ENCODE measurements at regions not wholly inside any gene's neighbourhood (a gene's known extent, or its start where the extent isn't known, plus 50 kb on each side); places are given as distances from the start of the nearest gene placed in this dataset.

DNA sequence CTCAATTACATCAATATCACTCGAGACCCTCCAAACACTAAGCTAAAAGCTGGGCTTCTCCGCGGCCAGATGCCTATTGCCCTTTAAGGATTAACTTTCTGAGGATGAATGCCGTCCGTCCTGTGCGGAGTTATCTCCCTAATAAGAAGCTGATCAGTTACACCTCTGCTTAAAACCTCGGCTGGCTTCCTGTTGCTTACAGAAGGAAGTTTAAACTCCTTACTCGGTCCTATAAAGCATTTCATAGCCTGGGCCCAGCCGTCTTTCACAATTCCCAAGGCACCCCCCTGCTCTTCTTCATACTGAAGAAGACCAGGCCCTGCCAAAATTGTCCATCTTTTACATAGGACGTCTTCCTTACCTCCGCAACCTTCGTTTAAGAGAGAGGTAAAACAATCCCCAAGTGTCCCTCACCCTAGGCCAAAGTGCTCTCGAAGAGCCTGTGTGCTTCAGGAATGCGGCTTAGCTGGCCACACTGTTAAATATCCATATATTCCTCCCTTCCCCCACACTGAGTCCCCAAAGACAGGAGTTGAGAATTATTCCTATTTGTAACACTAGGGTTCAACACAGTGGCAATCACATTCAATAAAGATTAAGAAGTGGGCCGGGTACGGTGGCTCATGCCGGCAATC is 112.6 kb upstream of the IRX5 start:
- peak overlapping the region; percentile 25 for H3K4me3 ChIP-seq (ENCODE audit: low read depth, low read length)
- H3K27ac ChIP-seq = no peak overlapping the region
- no peaks in the 10 kb centered on the region for H3K36me3 ChIP-seq
- peak; percentile 27 for DNase-seq
- no peaks in the 10 kb centered on the region for H3K27me3 ChIP-seq (ENCODE audit: insufficient read depth, low read depth, severe bottlenecking)
- no peaks in the 10 kb centered on the region for H3K9me3 ChIP-seq (ENCODE audit: severe bottlenecking)
- TF ChIP-seq, protein P1, sequence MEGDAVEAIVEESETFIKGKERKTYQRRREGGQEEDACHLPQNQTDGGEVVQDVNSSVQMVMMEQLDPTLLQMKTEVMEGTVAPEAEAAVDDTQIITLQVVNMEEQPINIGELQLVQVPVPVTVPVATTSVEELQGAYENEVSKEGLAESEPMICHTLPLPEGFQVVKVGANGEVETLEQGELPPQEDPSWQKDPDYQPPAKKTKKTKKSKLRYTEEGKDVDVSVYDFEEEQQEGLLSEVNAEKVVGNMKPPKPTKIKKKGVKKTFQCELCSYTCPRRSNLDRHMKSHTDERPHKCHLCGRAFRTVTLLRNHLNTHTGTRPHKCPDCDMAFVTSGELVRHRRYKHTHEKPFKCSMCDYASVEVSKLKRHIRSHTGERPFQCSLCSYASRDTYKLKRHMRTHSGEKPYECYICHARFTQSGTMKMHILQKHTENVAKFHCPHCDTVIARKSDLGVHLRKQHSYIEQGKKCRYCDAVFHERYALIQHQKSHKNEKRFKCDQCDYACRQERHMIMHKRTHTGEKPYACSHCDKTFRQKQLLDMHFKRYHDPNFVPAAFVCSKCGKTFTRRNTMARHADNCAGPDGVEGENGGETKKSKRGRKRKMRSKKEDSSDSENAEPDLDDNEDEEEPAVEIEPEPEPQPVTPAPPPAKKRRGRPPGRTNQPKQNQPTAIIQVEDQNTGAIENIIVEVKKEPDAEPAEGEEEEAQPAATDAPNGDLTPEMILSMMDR (IDR thresholded peaks at IDR 0.05; ENCODE audit: low read depth, low read length) = no peak

DNA sequence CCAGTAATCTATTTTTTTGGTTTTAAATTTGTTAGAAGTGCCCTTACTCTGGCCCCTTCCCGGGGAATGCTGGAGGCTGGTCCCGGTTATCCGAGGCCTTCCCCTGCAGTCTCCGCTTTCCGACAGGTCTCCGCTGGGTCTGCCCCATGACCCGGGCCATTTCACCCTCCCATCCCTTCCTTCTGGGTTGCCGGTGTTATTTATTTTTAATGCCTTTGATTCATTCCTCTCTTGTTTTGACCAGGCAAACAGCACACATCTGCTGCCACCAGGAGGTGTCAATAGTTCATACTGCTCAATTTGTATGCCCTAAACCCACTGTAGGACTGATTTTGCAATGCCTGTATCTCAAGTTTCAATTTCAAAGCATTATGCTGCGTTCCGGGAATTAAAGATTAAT is 113.2 kb upstream of the IRX5 start:
- no peaks in the 10 kb centered on the region for H3K36me3 ChIP-seq
- H3K27ac ChIP-seq = no peak overlapping the region
- H3K4me3 ChIP-seq (ENCODE audit: low read depth, low read length) = peak overlapping the region; percentile 25
- peak; percentile 19 for DNase-seq
- H3K27me3 ChIP-seq (ENCODE audit: insufficient read depth, low read depth, severe bottlenecking) = no peaks in the 10 kb centered on the region
- TF ChIP-seq, protein P1 (IDR thresholded peaks at IDR 0.05; ENCODE audit: low read depth, low read length) = peak; percentile 30; the same call in 1 of the 2 replicates
- no peaks in the 10 kb centered on the region for H3K9me3 ChIP-seq (ENCODE audit: severe bottlenecking)

DNA sequence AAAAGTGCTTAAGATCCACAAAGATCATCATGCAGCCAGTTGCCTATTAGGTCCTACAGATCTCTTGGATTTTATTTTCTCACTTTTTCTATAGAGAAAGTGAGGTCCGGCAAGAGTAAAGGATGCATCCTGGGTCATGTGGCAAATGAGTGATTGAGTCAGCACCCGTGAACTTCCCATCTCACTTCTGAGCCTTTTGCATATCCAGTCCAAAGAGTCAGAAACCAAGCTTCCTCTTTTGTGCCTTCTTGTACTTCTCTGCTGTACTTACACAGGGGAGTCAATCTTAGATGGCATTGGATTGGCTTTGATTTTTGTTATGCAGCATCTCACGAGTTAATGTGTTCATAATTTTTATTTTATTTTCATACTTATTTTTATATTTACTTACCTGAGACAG is 114.2 kb upstream of the IRX5 start:
- TF ChIP-seq, protein P1 (IDR thresholded peaks at IDR 0.05; ENCODE audit: low read depth, low read length) = no peak
- Histone ChIP-seq H3K36me3 (no peaks in the 10 kb centered on the region), H3K27me3 (ENCODE audit: insufficient read depth, low read depth, severe bottlenecking) (no peaks in the 10 kb centered on the region), H3K9me3 (ENCODE audit: severe bottlenecking) (no peaks in the 10 kb centered on the region), H3K27ac (no peak overlapping the region), H3K4me3 (ENCODE audit: low read depth, low read length) (no peak overlapping the region)
- no peak for DNase-seq

DNA sequence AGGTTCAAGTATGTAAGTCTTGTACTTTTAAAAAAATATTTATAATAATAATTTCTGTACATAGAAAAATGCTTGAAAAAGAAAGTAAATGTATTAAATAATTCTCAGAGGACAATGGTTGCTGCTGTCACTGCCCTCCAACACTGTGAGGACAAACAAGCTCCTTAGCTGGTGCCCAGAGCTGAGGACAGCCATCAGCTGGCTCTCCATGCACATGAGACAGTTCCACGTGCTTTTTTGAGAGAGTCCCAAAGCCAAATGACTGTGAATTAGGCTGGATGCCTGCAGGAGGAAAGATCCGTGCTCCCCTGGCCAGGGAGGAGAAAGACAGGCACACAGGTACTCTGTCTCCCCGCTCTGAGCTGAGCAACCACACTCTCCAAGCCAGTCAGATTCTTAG is 115.5 kb upstream of the IRX5 start:
- no peaks in the 10 kb centered on the region for H3K36me3 ChIP-seq
- no peak overlapping the region for H3K27ac ChIP-seq
- H3K9me3 ChIP-seq (ENCODE audit: severe bottlenecking) = no peaks in the 10 kb centered on the region
- DNase-seq = no peak
- H3K27me3 ChIP-seq (ENCODE audit: insufficient read depth, low read depth, severe bottlenecking) = no peaks in the 10 kb centered on the region
- H3K4me3 ChIP-seq (ENCODE audit: low read depth, low read length) = no peak overlapping the region
- TF ChIP-seq, protein P1 (IDR thresholded peaks at IDR 0.05; ENCODE audit: low read depth, low read length) = no peak

DNA sequence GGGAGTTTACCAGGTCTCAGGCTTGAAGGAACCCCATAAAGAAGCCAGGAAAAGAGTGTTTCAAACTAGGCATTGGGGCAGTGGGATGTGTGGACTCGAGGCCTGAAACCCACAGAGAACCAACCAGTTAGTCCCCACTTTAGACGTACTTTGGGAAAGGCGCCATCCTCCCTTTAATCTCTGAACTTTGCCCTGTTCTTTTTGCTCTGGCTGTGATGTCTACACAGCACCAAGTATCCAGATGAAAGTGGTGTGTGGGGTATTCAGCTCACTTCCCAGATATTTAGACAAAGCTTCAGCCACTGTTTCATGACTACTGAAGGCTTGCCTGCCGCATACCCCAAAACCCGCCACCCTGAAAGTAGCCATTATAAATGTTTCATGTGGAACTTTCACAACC is 116.9 kb upstream of the IRX5 start:
- Histone ChIP-seq H3K9me3 (ENCODE audit: severe bottlenecking) (no peaks in the 10 kb centered on the region), H3K27me3 (ENCODE audit: insufficient read depth, low read depth, severe bottlenecking) (no peaks in the 10 kb centered on the region)
- TF ChIP-seq, protein P1 (IDR thresholded peaks at IDR 0.05; ENCODE audit: low read depth, low read length) = no peak

DNA sequence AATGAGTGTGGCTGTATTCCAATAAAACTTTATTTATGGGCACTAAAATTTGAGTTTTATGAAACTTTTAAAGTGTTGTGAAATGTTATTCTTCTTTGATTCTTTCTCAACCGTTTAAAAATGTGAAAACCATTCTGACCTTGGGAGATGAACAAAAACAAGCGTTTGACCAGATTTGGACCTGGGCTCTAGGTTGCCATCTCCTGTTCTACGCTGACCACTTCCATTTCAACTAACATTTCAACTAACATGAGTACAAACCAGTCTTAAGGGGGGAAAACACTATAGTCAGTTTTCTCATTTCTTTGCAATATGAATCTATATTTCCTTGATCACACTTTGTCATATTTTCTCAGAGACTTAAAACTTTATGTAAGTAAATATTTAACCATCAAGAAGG is 118.4 kb upstream of the IRX5 start:
- H3K9me3 ChIP-seq (ENCODE audit: severe bottlenecking) = no peaks in the 10 kb centered on the region
- TF ChIP-seq, protein P1 (IDR thresholded peaks at IDR 0.05; ENCODE audit: low read depth, low read length) = peak; percentile 41; the same call in 1 of the 2 replicates
- H3K27ac ChIP-seq = no peak overlapping the region
- no peak overlapping the region for H3K4me3 ChIP-seq (ENCODE audit: low read depth, low read length)
- DNase-seq = no peak
- H3K36me3 ChIP-seq = no peaks in the 10 kb centered on the region
- no peaks in the 10 kb centered on the region for H3K27me3 ChIP-seq (ENCODE audit: insufficient read depth, low read depth, severe bottlenecking)

More for the DNA sequence above, 116.9 kb upstream of the IRX5 start:
- Histone ChIP-seq H3K36me3 (no peaks in the 10 kb centered on the region), H3K4me3 (ENCODE audit: low read depth, low read length) (no peak overlapping the region), H3K27ac (no peak overlapping the region)
- no peak for DNase-seq
